MM.1S (cell line): ENCODE measurements at regions not wholly inside any gene's neighbourhood (a gene's known extent, or its start where the extent isn't known, plus 50 kb on each side); places are given as distances from the start of the nearest gene placed in this dataset.

Experiments
- EZH2 ChIP-seq: fragments of 300-600 bp; sonication (generic); optimal IDR thresholded peaks from 2 replicates; pipeline ENCODE3; 2017; ENCODE audit warnings: low read depth, mild to moderate bottlenecking, antibody characterized with exemption, low read length, mixed read lengths
- EZH2phosphoT487 ChIP-seq: fragments of 300-600 bp; sonication (generic); IDR thresholded peaks from 2 replicates; pipeline ENCODE4 v1.6.1; 2018; ENCODE audit warnings: antibody characterized with exemption, low read length
- TF ChIP-seq, protein P1 (sequence below): fragments of 300-600 bp; sonication (generic); IDR thresholded peaks from 2 replicates; pipeline ENCODE4 v1.5.1; 2016; ENCODE audit warnings: antibody characterized with exemption, low read length, mixed read lengths

DNA sequence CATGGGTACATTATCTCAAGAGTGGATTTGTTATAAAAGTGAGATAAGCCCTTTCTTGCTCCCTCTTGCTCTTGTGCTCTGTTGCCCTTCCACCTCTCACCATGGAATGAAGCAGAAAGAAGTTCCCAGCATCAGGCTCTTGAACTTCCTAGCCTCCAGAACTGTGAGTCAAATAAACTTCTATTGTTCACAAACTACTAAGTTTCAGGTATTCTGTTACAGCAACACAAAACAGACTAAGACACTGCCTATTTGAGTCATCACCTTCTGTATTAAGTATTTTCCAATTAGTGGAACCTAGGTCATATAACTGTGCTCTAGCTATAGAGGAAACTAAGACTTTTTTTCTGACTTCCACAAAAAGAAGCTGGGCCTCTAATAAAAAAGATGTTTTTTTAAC, 201.2 kb upstream of the FOXG1 start:
- TF ChIP-seq, protein P1, sequence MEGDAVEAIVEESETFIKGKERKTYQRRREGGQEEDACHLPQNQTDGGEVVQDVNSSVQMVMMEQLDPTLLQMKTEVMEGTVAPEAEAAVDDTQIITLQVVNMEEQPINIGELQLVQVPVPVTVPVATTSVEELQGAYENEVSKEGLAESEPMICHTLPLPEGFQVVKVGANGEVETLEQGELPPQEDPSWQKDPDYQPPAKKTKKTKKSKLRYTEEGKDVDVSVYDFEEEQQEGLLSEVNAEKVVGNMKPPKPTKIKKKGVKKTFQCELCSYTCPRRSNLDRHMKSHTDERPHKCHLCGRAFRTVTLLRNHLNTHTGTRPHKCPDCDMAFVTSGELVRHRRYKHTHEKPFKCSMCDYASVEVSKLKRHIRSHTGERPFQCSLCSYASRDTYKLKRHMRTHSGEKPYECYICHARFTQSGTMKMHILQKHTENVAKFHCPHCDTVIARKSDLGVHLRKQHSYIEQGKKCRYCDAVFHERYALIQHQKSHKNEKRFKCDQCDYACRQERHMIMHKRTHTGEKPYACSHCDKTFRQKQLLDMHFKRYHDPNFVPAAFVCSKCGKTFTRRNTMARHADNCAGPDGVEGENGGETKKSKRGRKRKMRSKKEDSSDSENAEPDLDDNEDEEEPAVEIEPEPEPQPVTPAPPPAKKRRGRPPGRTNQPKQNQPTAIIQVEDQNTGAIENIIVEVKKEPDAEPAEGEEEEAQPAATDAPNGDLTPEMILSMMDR = no peak
- TF ChIP-seq EZH2phosphoT487 (no peak), EZH2 (no peak)
